ENCODE measurements at regions not wholly inside any gene's neighbourhood (a gene's known extent, or its start where the extent isn't known, plus 50 kb on each side); places are given as distances from the start of the nearest gene placed in this dataset.

- Histone ChIP-seq H3K4me1 (ENCODE audit: insufficient read depth, low read length, poor library complexity, severe bottlenecking) (no peaks in the 10 kb centered on the region), H4K20me1 (ENCODE audit: insufficient read depth, low read length) (no peaks in the 10 kb centered on the region), H3K36me3 (ENCODE audit: insufficient read depth, low read length) (no peaks in the 10 kb centered on the region), H3K27ac (ENCODE audit: low read depth, low read length, poor library complexity, severe bottlenecking) (no peak overlapping the region), H3K79me2 (ENCODE audit: insufficient read depth, low read depth, low read length) (no peaks in the 10 kb centered on the region), H3K4me3 (ENCODE audit: low read depth, low read length, poor library complexity, severe bottlenecking) (no peak overlapping the region), H2AFZ (ENCODE audit: low read length) (no peak overlapping the region), H3K9me3 (ENCODE audit: low read length) (no peaks in the 10 kb centered on the region), H3K4me2 (ENCODE audit: low read length) (no peak overlapping the region), H3K9me2 (ENCODE audit: insufficient read depth, low read length) (no peaks in the 10 kb centered on the region)
- ChIA-PET POLR2A (no interaction called here), CTCF (ENCODE audit: unreplicated experiment) (no interaction called here)
- no peak for DNase-seq (ENCODE audit: low spot score)
- BruUV-seq (replicated peaks), result no TSS peak
- intact Hi-C loops (cut with micrococcal nuclease; ENCODE audit: unreplicated experiment), result no loop called here
- TF ChIP-seq CTCF (conservative IDR thresholded peaks at IDR 0.05; ENCODE audit: low read length), result no peak
- no peak for TF ChIP-seq EZH2phosphoT487 (IDR thresholded peaks at IDR 0.05; ENCODE audit: borderline replicate concordance, low read depth, low read length)
These were observed 101.6 kb upstream of the PLXNA4 start for GRCh38 chr7:132677918-132678317.

DNA sequence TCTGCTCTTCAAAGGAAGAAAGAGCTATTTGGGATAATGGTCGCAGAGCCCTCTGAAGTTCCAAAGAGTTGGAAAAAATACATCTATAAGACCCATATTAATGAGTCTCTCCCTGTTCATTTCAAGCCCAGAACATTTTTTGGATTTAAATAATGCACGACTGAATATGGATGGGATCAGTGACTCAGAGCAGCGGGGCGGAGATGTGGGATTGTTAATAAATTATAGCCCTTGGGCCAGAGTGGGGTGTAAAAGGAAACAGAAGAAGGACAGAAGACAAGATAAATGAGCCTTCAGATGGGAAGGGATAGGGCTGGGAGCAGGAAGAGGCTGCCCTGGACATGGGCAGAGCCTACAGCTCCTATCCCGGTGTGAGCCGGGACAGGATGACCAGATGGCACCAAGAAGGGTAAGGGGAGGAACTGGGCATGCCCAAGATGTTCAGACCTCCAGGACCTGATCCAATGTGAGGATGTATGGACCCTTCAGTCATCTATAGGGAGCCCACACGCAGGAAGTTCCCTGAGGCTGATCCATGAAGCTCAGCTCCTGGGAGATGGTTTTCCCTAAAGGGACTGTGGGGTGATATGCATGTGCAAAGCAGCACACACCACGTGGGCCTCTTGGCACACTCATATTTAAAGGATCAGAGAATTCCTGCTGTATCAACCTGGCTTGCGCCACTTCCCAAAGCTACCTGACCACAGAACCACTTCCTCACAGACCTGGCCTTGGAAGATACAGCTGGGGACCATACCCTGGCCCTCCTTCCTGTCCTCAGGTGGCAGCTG is 96.1 kb upstream of the PLXNA4 start:
- no peaks in the 10 kb centered on the region for H4K20me1 ChIP-seq (ENCODE audit: insufficient read depth, low read length)
- intact Hi-C loops (cut with micrococcal nuclease; ENCODE audit: unreplicated experiment), result no loop called here
- no peak overlapping the region for H3K27ac ChIP-seq (ENCODE audit: low read depth, low read length, poor library complexity, severe bottlenecking)
- CTCF ChIA-PET (ENCODE audit: unreplicated experiment), result no interaction called here
- H3K4me1 ChIP-seq (ENCODE audit: insufficient read depth, low read length, poor library complexity, severe bottlenecking), result no peaks in the 10 kb centered on the region
- H3K4me2 ChIP-seq (ENCODE audit: low read length), result no peak overlapping the region
- no peaks in the 10 kb centered on the region for H3K9me2 ChIP-seq (ENCODE audit: insufficient read depth, low read length)
- POLR2A ChIA-PET, result interaction anchor here (0.6 kb wide), 1 partner anchor 12 kb away, joined by 3 read pairs; no protein-coding TSS in a partner anchor
- no peak for DNase-seq (ENCODE audit: low spot score)
- H3K4me3 ChIP-seq (ENCODE audit: low read depth, low read length, poor library complexity, severe bottlenecking), result no peak overlapping the region
- no peaks in the 10 kb centered on the region for H3K36me3 ChIP-seq (ENCODE audit: insufficient read depth, low read length)
- TF ChIP-seq EZH2phosphoT487 (IDR thresholded peaks at IDR 0.05; ENCODE audit: borderline replicate concordance, low read depth, low read length), result no peak
- TF ChIP-seq CTCF (conservative IDR thresholded peaks at IDR 0.05; ENCODE audit: low read length), result no peak
- BruUV-seq (replicated peaks), result no TSS peak
- no peaks in the 10 kb centered on the region for H3K9me3 ChIP-seq (ENCODE audit: low read length)
- no peaks in the 10 kb centered on the region for H3K79me2 ChIP-seq (ENCODE audit: insufficient read depth, low read depth, low read length)
- H2AFZ ChIP-seq (ENCODE audit: low read length), result no peak overlapping the region

GRCh38 chr7:132666774-132667172 is 90.5 kb upstream of the PLXNA4 start:
- intact Hi-C loops (cut with micrococcal nuclease; ENCODE audit: unreplicated experiment), result no loop called here

More at GRCh38 chr7:132666774-132667172, 90.5 kb upstream of the PLXNA4 start:
- Histone ChIP-seq H3K79me2 (ENCODE audit: insufficient read depth, low read depth, low read length) (no peaks in the 10 kb centered on the region), H3K9me2 (ENCODE audit: insufficient read depth, low read length) (no peaks in the 10 kb centered on the region), H2AFZ (ENCODE audit: low read length) (no peak overlapping the region), H3K4me2 (ENCODE audit: low read length) (no peak overlapping the region), H3K9me3 (ENCODE audit: low read length) (no peaks in the 10 kb centered on the region), H3K36me3 (ENCODE audit: insufficient read depth, low read length) (no peaks in the 10 kb centered on the region), H3K4me3 (ENCODE audit: low read depth, low read length, poor library complexity, severe bottlenecking) (no peak overlapping the region), H3K4me1 (ENCODE audit: insufficient read depth, low read length, poor library complexity, severe bottlenecking) (no peaks in the 10 kb centered on the region), H4K20me1 (ENCODE audit: insufficient read depth, low read length) (no peaks in the 10 kb centered on the region), H3K27ac (ENCODE audit: low read depth, low read length, poor library complexity, severe bottlenecking) (no peak overlapping the region)
- TF ChIP-seq CTCF (conservative IDR thresholded peaks at IDR 0.05; ENCODE audit: low read length) (no peak), EZH2phosphoT487 (IDR thresholded peaks at IDR 0.05; ENCODE audit: borderline replicate concordance, low read depth, low read length) (no peak)
- ChIA-PET CTCF (ENCODE audit: unreplicated experiment) (interaction anchor here (0.6 kb wide), 1 partner anchor 12 kb away, joined by 3 read pairs; no protein-coding TSS in a partner anchor), POLR2A (interaction anchor here (0.6 to 1.0 kb wide), 2 partner anchors 14 to 117 kb away, joined by 3 read pairs; no protein-coding TSS in a partner anchor)
- DNase-seq (ENCODE audit: low spot score), result no peak
- no TSS peak for BruUV-seq (replicated peaks)

All from OCI-LY7 (cell line).